Osteocyte (in vitro differentiated cells): ENCODE measurements at regions not wholly inside any gene's neighbourhood (a gene's known extent, or its start where the extent isn't known, plus 50 kb on each side); places are given as distances from the start of the nearest gene placed in this dataset.

ENCODE experiments used
- DNase-seq: peaks from one replicate; pipeline ENCODE4 v3.0.0; 2021; ENCODE audit warnings: mixed read lengths; ENCODE audit not compliant: unreplicated experiment; ENCODE audit errors: extremely low spot score
- H3K27ac Mint-ChIP-seq: one replicate; pipeline ENCODE4 v1.8.0; 2021; ENCODE audit warnings: mild to moderate bottlenecking, mixed read lengths; ENCODE audit not compliant: unreplicated experiment
- H3K27me3 Mint-ChIP-seq: one replicate; pipeline ENCODE4 v1.8.0; 2021; ENCODE audit warnings: mixed read lengths; ENCODE audit not compliant: unreplicated experiment
- H3K36me3 Mint-ChIP-seq: one replicate; pipeline ENCODE4 v1.8.0; 2021; ENCODE audit warnings: mixed read lengths; ENCODE audit not compliant: unreplicated experiment
- H3K4me1 Mint-ChIP-seq: one replicate; pipeline ENCODE4 v1.8.0; 2021; ENCODE audit warnings: mixed read lengths; ENCODE audit not compliant: unreplicated experiment
- H3K4me3 Mint-ChIP-seq: one replicate; pipeline ENCODE4 v1.8.0; 2021; ENCODE audit warnings: mild to moderate bottlenecking, moderate library complexity, mixed read lengths; ENCODE audit not compliant: unreplicated experiment
- H3K9me3 Mint-ChIP-seq: one replicate; pipeline ENCODE4 v1.8.0; 2021; ENCODE audit warnings: mixed read lengths; ENCODE audit not compliant: unreplicated experiment
- CTCF ChIP-seq: fragments of 200-600 bp; sonication (generic); IDR thresholded peaks from 2 replicates; pipeline ENCODE4 v1.5.0; 2021; ENCODE audit warnings: antibody characterized with exemption, mild to moderate bottlenecking, moderate library complexity

- Mint-ChIP-seq H3K27me3 (peaks cover 21% of the 10 kb centered on the region), H3K36me3 (no peaks in the 10 kb centered on the region), H3K9me3 (no peaks in the 10 kb centered on the region), H3K4me3 (no peak overlapping the region), H3K4me1 (peaks cover 4% of the 10 kb centered on the region), H3K27ac (no peak overlapping the region)
- no peak for DNase-seq
- TF ChIP-seq CTCF = no peak
Measured at GRCh38 chr5:82622711-82623514, 344.8 kb upstream of the RPS23 start.

DNA sequence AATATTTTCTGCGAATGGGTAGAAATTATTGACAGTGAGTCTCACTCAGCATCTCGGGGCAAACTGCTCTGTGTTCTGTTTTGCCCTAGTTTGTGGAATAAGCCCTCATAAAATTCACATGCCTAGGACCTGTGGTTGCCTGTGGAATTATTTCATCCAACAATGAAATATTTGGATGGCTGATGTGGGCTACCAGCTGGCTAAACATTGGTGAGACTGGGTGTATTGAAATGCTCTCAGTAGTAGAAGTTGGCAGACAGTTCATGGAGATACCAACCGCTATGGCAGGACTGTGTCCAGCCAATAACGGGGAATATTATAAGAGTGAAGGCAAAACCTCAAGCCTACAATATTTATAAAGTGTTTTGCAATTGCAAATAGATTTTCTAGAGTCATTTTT is 344.1 kb upstream of the RPS23 start:
- Mint-ChIP-seq H3K4me1 (peaks cover 4% of the 10 kb centered on the region), H3K9me3 (no peaks in the 10 kb centered on the region), H3K36me3 (no peaks in the 10 kb centered on the region), H3K27me3 (peaks cover 21% of the 10 kb centered on the region), H3K4me3 (no peak overlapping the region), H3K27ac (no peak overlapping the region)
- DNase-seq = no peak
- no peak for TF ChIP-seq CTCF

DNA sequence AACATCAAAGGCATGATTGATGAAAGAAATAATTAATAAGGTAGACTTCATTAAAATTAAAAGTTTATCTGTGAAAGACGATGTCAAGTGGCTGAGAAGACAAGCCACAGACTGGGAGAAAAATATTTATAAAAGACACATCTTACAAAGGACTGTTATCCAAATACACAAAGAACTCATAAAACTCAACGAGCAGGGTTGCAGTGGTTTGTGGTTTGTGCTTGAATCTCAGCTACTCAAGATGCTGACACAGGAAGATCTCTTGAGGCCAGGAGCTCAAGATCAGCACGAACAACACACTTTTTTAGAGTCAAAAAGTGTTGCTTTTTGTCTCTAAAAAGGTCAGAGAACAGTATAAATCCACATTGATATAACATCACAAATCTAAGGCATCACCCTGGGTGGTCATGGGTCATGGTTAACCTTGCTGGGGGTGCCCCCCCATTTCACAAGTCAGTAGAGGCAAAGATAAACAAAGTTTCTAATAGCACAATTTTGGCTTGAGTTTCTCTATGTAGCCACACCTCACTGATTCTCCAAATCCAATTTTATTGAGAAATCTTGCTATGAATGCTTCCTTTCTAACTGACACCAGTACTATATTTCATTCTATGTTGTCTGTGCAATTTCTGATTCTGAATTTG is 342.9 kb upstream of the RPS23 start:
- no peak overlapping the region for H3K4me3 Mint-ChIP-seq
- DNase-seq = no peak
- H3K27ac Mint-ChIP-seq = no peak overlapping the region
- peaks cover 4% of the 10 kb centered on the region for H3K4me1 Mint-ChIP-seq
- H3K36me3 Mint-ChIP-seq = no peaks in the 10 kb centered on the region
- H3K9me3 Mint-ChIP-seq = no peaks in the 10 kb centered on the region
- no peak for TF ChIP-seq CTCF
- H3K27me3 Mint-ChIP-seq = peaks cover 21% of the 10 kb centered on the region

GRCh38 chr5:82619097-82619496 is 340.9 kb upstream of the RPS23 start:
- Mint-ChIP-seq H3K4me3 (no peak overlapping the region), H3K27me3 (peaks cover 21% of the 10 kb centered on the region), H3K27ac (no peak overlapping the region), H3K36me3 (no peaks in the 10 kb centered on the region), H3K9me3 (no peaks in the 10 kb centered on the region), H3K4me1 (peaks cover 4% of the 10 kb centered on the region)
- no peak for DNase-seq
- TF ChIP-seq CTCF = no peak

- no peaks in the 10 kb centered on the region for H3K4me1 Mint-ChIP-seq
- no peak for TF ChIP-seq CTCF
- H3K27me3 Mint-ChIP-seq = peaks cover 9% of the 10 kb centered on the region
- H3K36me3 Mint-ChIP-seq = no peaks in the 10 kb centered on the region
- H3K4me3 Mint-ChIP-seq = no peak overlapping the region
- H3K9me3 Mint-ChIP-seq = peaks cover 3% of the 10 kb centered on the region
- no peak for DNase-seq
- H3K27ac Mint-ChIP-seq = no peak overlapping the region
Measured at GRCh38 chr5:82614706-82615105, 336.6 kb upstream of the RPS23 start.
